ENCODE measurements at regions not wholly inside any gene's neighbourhood (a gene's known extent, or its start where the extent isn't known, plus 50 kb on each side); places are given as distances from the start of the nearest gene placed in this dataset.
"Not testable (repeated sequence)": the region's sequence is repeated elsewhere in the genome, so short reads cannot be mapped to it uniquely, and the experiment has no call there.

DNA sequence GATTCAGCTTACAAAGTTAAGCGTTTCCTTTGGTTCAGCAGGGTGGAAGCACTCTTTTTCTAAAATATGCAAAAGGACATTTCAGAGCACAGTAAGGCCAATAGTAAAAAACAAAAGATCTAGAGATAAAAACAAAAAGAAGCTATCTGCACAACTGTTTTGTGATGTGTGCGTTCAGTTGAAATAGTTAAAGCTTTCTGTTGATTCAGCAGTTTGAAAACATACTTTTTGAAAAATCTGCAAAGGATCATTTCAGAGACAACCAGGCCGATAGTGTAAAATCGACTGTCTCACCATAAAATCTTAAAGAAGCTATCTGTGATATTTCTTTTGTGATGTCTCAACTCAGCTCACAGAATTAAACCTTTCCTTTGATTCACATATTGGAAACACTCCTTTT, 300.0 kb upstream of the ALG10B start:
- DNase-seq (ENCODE audit: low read depth), result no peak

DNA sequence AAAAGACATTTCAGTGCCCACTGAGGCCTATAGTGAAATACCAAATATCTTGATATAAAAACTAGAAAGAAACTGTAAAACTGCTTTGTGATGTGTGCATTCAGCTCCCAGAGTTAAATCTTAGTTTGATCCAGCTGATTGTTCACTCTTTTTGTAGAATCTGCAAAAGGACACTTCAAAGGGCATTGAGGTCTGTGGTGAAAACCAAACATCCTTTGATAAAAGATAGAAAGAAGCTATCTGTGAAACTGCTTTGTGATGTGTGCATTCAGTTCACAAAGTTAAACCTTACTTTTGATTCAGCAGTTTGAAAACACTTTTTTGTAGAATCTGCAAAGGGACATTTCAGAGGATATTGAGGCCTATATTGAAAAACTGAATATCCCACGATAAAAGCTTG, 290.7 kb upstream of the ALG10B start:
- DNase-seq (ENCODE audit: low read depth), result no peak

- DNase-seq (ENCODE audit: low read depth), result no peak
Observed at GRCh38 chr12:38053113-38053512, 263.5 kb upstream of the ALG10B start.

DNA sequence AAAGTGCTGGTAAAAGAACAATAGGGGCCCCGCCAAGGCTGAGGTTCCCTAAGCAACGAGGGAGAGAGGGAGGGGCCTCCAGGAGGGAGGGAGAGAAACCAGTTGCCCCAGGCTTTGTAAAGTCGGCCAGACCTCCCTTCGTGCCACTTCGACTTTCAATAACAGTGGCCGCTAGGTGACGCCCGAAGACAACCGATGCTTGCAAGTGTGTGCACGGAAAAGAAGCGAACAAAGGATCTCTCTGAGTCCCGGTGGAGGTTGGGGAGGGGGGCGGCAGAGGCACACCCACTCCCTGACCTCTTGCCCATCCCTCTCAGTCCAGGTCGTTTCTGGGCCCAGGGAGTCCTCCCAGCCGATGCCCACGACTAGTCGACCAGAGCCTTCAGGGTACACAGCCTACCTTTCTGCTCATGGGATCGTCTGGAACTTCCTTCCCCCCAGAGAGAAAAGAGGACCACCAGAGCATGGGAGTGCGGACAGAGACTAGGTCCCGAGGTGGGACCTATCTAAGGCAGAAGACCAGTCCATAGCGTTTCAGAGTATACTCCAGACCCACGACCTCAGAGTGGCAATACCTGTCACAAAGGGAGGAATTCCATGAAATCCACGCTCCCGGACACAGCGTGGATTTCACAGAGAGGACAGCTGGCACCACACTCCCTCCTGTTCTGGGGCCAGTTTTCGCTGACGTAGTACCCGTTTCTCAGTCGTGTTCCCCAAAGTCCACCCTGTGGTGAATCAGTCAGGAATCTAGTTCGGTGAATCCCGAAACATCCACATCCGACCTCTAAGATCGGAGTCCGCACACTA, 262.7 kb upstream of the ALG10B start:
- no peak for DNase-seq (ENCODE audit: low read depth)

GRCh38 chr12:38056701-38057689, 259.6 kb upstream of the ALG10B start:
- DNase-seq (ENCODE audit: low read depth), result no peak

DNA sequence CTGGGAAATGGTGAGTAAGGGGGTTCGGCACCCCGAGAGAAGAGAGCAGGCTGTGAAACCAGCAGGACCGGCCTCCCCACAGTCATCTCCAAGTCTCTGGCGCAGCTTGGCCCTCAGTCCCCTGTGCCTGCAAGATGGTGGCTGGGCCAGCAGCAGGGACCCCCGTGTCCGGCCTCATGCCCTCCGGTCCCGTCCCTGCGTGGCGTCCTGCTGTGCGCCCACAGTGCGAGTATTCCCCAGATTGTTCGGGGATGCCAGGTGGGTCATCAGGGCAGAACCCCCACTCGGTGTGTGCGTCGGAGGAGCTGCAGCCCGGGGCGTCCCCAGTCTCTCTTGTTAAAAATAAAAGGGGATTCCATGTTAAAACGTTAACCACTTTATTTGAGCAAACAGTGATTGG, 216.9 kb upstream of the ALG10B start:
- no peak for DNase-seq (ENCODE audit: low read depth)

- no peak for DNase-seq (ENCODE audit: low read depth)
Observed at GRCh38 chr12:38101753-38102152, 214.8 kb upstream of the ALG10B start.

DNA sequence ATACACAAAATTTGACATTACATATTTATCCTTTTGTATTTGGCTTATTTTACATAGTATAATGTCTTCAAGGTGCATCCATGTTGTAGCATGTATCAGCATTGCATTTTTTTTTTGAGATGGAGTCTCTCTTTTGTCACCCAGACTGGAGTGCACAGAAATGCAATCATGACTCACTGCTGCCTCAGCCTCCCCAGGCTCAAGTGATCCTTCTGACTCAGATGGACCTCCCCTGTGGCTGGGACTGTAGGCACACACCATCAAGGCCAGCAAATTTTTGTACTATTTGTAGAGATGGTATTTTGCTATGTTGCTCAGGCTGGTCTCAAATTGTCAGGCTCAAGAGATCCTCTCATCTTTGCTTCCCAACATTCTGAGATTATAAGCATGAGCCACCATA, 214.4 kb upstream of the ALG10B start:
- DNase-seq (ENCODE audit: low read depth), result no peak

DNA sequence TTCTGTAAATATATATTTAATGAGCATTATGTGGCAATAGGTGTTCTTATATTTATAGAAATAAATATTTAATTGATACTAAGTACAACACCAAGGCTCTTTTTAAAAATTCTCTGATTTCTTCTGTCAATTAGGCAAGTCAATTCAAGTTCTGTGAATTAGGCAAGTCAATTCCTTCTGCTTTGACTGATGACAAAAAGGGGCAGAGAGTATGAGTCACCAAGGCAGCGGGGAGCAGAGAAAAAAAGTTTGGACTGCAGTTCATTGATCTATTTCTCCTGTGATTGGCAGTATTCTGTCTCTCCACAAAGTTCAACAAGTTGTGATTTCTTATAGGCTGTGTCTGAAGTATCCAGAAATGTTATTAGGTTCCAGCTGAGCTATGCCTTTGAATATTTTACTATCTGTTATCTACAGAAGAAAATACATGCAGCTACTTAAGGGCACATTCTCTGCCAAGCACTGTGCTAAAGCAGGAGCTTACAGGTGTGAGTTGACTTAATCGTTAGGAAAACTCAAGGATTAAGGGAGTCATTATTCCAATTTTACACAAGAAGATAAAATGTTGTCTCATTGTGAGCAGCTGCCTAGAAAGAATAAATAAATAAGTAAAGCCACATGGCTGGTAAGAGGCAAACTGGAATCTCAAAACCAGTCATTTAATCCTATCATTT, 206.4 kb upstream of the ALG10B start:
- no peak for DNase-seq (ENCODE audit: low read depth)

DNA sequence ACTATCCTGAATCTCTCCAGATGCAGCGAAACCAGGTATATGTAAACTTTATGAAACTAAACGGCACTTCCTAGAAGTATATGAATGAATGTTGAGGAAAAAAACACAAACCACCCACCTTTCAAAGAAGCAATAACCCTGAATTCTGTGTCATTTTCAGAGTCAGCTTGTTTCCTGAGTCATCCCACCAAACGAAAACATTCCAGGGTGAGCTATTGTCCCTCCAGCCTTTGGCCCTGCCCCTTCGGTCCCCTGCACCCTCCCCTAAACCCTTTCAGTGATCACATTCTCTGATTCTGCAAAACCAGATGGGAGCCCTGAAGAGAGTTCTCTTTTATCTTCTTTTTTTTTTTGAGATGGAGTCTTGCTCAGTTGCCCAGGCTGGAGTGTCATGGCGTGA, 202.6 kb upstream of the ALG10B start:
- no peak for DNase-seq (ENCODE audit: low read depth)

DNA sequence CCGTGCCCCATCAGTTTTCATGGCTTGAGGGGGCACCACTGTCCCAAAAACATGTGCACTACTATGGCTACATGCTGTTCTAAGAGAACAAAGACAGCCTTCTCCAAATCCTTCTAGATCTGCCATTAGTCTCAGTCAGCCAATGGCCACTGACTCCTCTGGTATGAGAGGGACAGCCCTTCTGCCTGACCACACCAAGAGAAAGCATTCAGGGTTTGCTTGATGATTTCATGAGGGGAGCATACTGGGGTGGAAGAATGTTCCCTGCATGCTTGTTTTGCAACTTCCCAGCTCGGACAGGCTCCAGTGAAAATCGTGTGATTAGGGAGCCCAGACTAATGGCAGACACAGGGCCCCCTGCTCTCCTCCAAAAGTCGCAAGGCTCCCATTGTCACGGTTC, 199.6 kb upstream of the ALG10B start:
- DNase-seq (ENCODE audit: low read depth), result no peak

GRCh38 chr12:38118632-38119031, 197.9 kb upstream of the ALG10B start:
- DNase-seq (ENCODE audit: low read depth), result no peak

- no peak for DNase-seq (ENCODE audit: low read depth)
Observed at GRCh38 chr12:38120438-38120837, 196.1 kb upstream of the ALG10B start.

GRCh38 chr12:38123028-38123427, 193.5 kb upstream of the ALG10B start:
- not testable (repeated sequence) for DNase-seq (ENCODE audit: low read depth)

GRCh38 chr12:38123566-38124246, 192.9 kb upstream of the ALG10B start:
- no peak for DNase-seq (ENCODE audit: low read depth)

DNA sequence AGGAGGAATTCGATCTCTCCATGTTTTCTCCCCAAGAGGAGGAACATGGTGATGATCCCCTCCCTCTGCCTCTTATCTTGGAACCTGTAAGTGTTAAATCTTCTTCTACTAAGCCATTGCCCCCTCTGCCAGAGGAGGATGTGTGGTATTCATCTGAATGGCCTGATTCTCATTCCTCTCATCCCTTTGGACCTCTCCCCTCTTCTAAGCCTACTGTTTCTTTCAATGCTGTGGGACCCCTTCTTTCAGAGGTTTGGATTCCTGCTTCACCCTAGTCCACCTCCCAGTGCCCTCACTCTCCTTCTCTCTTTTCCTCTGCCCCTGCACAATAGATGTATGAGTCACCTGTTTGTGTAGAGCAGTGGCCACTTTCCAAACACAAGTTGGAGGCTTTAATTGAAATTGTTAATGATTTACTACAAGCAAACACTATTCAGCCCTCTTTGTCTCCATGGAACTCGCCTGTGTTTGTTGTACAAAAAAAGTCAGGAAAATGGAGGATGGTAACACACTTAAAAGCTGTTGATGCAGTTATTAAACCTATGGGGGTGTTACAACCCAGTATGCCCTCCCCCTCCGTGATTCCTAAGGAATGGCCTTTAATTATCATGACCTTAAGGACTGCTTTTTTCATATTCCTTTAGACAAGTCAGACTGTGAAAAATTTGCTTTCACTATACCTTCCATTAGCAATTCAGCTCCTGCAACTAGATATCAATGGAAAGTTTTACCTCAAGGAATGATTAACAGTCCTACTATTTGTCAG, 192.1 kb upstream of the ALG10B start:
- DNase-seq (ENCODE audit: low read depth), result no peak

DNA sequence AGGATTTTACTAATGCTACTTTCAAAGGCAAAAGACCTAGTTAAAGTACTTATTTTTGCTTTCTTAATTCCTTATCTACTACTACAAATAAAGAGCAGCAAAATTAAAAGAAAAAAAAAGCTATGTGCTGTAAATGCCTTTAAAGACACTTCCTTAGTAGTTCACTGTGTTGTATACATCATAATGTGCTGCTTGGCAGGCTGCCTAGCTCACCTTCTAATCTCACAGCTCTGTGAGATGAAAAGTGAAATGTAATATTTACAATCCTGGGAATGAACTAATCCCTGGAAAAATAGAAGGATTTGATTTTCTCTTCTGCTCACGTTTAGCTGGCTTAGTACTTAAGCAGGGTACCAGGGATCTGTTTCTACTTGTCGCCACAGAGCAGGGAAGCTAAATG, 184.4 kb upstream of the ALG10B start:
- DNase-seq (ENCODE audit: low read depth), result no peak

GRCh38 chr12:38137287-38137686, 179.3 kb upstream of the ALG10B start:
- no peak for DNase-seq (ENCODE audit: low read depth)

- DNase-seq (ENCODE audit: low read depth), result no peak
Observed at GRCh38 chr12:38137716-38138115, 178.9 kb upstream of the ALG10B start.

DNA sequence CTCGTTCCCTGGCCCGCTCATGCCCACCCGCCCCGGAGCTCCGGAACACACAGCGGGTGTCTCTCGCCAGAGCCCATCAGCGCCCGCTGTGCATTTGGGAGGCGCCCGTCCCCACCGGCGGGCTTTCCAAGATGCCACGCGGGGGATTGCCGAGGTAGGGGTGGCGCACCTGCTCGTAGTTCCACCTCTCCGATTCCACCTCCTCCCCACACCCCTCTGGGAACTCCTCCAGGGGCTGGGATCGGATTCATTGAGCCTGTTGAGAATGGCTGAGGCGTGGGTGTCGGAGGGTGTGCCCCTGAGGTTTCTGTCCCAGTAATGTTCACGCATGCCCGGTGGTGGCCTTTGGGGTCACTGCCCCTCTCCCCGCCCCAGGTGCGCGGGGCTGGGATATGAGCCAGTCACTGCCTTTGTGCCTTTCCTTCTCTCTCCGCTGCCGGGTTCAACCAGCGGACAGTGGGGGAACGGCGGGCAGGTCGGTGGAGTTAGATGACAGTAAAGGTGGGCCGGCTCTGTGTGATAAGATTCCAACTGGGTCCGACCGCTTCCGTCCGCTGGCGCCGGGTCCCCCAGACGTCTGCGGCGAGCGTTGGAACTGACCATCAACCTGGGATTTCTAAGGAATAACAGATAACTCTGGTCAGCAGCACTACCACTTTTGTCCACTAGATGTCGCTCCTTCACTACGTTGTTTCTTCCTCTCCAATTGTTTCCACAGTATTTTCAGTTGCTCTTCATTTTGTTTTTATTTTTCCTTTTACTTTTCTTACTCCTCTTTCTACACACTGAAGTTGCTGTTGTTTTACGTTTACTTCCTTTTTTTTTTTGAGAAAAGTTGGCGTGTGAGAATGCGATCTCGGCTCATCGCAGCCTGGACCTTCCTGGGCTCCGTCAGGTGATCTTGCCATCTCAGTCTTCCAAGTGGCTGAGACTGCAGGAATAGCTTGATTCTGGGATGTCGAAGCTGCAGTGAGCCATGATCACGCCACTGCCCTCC, 178.1 kb upstream of the ALG10B start:
- peak; percentile 33 for DNase-seq (ENCODE audit: low read depth)
